EL (cell line): ENCODE measurements at regions not wholly inside any gene's neighbourhood (a gene's known extent, or its start where the extent isn't known, plus 50 kb on each side); places are given as distances from the start of the nearest gene placed in this dataset.

ENCODE experiments used
- DNase-seq: peaks from one replicate; pipeline ENCODE4 v3.0.0-alpha.2; 2016

DNA sequence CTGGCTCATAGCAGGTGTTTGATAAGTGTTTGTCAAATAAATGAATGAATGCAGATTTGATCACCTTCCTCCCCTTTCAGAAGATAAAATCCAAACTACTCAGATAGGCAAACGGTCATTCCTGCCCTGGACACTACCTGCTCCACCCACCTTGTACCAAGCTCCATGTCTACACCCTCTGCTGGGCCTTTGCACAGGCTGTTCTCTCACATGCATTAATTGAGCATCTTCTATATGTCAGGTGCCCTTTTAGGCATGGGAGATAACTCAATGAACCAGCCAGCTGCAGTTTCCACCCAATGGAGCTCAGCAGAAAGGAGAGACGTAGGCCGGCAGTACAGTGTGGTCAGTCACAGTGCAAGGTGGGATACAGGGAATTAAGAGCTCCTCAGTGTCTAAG lies 102.3 kb upstream of the CPEB4 start:
- no peak for DNase-seq

DNA sequence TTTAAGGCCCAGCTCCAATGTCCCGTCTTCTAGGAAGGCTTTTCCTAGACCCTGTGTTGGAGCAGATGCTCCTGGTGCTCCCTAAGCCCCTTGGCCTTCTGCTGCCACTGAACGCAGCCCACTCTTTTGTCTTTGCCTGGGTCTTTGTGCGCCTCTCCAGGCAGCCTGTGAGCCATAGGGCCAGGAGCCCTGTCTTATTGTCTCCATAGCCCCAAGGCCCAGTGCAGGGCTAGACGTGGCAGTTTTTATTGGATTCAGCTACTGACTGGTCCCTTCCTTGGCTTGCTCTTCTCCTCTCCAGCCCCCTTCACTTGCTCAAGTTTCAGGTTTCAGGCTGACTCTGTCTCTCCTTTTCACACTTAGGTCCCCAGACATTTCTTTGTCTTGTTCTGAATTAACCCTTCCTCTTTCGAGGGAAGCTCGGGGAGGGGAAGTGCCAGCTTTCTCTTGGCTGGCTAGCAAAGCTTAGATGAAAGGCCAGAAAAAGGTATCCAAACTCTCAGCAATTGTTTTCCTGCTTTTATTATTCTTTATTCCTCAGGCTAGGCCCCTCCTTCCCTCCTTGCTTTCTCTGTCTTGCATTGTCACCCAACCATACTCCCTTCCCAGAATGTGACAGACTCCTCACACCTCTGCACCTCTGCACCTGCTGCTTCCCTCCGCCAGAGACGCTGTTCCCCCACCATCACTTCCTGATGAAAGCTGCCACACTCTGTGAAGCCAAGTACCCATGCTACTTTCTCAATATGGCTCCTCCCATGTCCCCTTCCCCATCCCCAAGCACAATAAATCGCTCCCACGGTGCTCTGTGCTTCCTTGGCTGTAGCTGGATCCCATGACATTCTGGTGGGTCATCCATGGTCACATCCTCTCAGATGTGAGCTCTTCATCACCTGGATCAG lies 101.6 kb upstream of the CPEB4 start:
- no peak for DNase-seq

DNA sequence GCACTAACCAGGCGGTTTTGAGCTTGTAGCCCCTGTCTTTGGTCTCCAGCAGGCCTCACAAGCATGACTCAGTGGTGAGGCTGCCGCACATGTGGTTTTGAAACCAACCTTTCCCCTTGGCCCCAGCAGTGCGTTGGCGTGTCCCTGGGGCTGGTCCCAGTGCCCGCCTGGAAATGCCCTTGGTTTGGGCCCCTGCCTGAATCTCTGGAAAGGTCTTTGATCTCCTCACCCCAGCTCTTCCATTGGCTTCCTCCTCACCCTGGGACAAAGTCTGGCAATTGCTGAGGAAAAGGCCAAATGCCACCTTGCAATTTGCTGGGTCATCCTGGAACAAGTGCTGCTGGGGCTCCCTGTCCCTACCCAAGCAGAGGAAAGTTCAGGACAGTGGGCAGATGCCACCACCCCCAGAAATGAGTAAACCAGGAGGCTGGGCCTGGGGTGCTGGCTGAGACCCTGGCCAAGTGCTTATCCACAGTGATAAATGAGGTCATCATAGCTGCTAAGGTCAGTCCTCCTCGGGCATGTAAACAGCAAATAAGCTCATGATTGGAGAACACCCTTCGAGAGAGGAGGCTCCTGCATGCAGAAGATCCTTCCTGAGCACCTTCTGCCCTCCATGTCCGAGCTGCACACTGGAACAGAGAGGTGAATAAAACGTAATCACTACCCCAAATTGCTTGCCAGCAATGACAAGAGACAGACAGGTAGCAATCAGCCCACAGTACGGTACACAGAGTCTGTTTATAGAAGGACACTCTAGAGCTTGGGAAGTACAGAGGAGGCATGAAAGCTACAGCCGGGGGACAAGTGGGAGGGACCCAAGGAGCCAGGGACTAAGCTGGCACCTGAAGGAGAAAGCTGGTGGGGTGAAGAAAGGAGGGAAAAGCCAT lies 98.9 kb upstream of the CPEB4 start:
- peak; percentile 91 for DNase-seq

DNA sequence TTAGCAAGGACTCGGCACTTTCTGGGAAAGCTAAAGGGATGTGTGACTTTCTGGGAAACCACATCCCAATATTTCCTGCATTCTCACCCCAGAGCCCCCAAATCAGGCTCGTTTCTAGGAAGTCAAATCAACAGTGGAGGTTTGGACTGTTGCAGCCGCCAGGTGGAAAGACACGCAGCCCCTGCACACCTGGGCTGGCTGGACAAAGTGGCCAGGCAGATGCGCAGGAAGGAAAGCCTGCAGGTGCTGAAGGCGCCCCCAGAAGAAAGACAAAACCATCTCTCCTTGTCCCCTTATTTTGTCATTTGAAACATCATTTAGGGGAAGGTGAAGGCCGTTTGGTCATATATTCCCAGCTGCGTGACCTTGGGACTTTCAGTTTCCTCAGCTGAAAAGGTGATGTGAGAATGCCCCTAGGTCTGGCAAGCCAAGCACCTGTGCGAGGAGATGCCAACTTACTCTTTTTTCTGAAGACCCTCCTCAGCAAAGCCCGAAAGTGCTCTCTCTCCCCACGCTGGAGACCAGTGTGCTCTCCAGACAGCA lies 97.9 kb upstream of the CPEB4 start:
- no peak for DNase-seq

DNA sequence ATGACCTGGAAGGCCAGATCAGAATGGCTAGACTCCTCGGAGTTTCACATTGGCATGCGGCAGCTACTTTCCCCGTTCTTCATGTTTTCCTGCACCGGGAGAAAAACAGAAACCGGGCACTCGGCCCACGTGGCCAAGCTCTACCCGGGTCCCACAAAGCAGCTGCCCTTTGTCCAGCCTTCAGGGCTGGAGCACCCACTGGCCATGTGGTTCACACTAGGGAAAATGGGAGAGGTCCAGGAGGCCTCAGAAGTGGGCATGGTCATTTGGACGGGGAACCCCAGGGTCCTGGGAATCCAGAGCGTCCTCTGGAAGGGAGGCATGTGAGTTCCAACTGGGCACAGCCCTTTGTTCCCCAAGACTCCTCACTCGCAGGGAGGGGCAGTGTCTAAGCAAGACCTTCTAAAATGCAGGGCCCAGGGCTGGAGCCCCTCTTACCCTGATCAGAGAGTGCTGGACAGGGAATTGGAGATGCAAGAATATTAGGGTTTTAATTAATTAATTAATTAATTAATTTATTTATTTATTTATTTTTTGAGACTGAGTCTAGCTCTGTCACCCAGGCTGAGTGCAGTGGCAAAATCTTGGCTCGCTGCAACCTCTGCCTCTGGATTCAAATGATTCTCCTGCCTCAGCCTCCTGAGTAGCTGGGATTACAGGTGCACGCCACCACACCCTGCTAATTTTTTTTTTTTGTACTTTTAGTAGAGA lies 97.2 kb upstream of the CPEB4 start:
- no peak for DNase-seq

DNA sequence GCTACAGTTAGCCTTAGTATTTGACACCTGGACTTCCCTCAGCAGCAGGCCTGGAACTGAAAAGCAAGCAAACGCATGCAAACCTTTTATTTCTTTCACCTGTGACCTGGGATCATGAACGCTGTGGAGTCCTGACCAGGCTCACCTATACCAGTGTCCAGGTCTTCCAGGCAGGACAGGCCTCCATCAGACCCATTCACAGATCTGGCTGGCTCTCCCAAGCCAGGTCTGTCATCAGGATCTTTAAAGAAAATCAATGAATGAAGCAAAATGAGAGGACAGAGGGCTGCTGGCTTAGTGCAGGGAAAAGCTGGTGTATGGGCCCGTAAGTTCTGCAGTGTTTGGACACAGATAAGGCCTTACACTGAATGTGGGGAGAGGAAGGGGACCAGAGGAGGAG lies 96.3 kb upstream of the CPEB4 start:
- DNase-seq = no peak

DNA sequence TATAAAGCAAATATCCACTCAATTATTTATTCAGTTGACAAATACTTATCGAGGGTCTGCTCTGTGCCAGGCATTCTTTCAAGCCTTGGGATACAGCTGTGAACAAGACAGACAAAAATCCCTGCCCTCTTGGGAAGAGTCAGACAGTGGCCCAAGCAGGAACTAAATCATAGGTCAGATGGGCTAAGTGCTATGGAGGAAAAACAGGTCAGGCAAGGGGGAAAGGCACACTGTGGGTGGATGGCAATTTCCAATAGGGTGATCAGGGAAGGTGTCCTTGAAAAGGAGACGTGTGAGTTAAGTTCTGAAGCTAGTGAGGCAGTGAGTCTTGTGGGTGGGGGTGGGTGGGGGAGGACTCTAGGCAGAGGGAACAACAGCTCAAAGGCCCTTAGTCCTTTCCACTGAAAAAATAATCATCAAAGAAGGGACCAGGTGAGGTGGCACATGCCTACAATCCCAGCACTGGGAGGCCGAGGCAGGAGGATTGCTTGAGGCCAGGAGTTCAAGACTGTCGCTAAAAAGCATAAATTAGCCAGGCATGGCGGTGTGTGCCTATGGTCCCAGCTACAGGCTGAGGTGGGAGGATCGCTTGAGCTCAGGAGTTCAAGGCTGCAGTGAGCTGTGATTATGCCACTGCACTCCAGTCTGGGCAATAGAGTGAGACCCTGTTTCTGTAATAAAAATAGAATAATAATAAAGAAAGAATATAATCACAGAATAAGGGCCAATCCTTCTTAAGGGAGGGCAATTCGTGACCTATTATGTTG lies 95.2 kb upstream of the CPEB4 start:
- no peak for DNase-seq

DNA sequence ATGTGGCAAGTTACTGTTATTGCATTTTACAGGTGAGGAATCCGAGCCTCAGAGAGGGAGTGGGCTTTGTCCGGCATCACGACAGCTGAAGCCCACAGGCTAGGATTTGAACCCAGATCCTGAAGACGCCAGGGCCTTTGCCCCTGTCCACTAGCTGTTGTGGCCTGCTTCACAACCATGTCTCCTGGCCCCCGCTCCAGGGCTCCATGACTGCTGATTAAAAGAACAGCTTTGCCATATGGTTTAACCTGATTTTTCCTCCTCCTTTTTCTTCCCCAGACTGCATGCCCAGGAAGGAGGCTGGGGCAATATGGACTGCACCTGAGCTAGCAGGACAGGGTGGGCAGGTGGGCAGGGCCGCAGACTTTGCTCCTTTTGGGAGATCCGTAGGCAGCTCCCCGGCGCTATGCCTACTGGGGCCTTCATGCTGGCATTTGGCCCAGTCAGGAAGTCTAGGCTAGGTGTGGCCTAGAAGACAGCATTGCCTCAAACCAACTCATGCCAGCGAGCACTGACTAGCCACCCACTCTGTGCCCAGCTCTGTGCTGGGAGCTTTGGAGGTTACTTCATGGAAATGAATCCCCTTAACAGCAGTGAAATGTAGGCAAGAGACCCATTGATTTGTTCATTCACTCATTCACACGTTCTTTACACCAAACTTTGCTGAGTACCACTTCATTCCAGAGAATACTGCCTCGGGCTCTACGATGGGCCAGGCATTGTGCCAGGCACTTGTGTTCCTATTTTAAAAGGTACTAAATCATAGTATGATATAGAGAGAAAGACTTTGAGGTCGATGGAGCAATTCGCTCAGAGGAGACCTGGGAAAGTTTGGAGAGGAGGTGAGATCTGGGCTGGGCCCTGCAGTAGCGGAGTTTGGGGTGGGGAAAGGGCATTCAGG lies 94.3 kb upstream of the CPEB4 start:
- DNase-seq = peak; percentile 18

DNA sequence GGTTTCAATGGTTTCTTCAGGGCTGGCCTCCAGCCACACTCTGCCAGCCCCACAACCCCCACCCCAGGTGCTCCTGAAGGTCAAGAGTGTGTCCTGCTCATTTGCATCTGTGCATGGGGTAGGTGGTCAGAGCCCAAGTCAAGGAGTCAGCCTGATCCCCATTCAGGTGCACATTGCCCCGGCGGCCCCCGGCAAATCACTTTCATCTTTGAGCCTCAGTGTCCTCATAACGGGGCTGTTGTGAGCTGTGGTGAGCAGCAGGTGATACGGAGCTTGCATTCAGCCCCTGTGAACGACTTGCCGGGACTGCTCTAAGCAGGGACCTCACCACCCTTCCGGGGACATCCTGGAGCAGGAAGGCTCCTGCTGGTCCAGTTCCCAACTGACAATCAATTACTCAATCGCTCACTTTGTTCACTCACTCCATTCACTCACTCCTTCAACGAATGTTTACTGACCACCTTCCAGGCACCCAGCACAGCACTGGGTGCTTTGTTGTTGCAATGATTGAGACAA lies 93.2 kb upstream of the CPEB4 start:
- no peak for DNase-seq

DNA sequence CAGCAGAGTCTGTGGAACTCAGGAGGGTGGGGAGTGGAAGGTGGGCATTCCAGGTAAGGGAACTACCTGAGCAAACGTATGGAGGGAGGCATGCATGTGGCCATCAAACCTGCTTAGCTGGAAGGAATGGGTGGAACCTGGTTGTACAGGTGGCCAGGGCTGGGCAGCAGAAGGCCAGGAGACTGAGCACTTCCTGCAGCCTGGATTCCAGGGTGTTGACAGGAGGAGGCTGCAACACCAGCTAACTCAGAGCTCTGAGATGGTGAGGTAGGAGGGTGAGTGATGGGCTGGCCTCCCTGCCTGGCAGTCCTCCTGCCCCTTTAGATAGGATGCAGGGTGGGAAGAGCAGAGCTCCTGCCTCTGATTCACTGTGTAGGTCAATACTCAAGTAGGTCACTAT lies 92.5 kb upstream of the CPEB4 start:
- DNase-seq = no peak

DNA sequence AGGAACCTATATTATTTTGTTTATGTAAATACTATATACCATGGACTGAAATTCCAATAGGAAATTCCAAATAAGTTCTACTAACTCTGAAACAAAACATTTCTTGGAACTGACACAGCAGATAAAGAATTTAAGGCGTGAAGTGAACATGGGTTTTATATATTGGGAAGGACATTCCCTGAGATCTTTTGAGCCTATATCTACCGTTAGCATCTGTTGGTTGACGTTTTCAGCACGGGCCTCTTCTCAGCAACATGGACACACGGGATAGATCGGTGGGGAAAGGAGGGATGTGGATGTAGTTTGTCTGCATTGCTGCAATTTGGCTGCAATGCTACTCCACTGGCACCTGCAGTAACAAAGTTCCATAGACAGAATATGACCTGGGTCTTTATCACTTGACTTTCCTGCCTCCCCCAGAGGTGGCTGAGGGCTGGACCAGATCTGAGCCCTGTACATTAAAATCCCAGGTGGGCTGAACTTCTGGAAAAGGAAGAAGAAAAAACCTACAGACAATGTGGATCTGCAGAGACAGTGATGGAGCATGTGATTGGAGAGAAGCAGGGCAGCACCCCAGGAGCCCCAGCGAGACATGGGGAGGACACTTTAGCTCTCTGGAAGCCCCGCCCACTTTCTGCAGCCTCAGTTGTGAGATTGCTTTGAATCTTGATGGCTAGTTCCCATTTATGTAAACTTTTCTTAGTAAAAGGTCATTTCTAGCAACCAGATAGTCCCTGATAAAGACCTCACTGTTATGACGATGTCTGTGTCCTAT lies 91.2 kb upstream of the CPEB4 start:
- DNase-seq = no peak

DNA sequence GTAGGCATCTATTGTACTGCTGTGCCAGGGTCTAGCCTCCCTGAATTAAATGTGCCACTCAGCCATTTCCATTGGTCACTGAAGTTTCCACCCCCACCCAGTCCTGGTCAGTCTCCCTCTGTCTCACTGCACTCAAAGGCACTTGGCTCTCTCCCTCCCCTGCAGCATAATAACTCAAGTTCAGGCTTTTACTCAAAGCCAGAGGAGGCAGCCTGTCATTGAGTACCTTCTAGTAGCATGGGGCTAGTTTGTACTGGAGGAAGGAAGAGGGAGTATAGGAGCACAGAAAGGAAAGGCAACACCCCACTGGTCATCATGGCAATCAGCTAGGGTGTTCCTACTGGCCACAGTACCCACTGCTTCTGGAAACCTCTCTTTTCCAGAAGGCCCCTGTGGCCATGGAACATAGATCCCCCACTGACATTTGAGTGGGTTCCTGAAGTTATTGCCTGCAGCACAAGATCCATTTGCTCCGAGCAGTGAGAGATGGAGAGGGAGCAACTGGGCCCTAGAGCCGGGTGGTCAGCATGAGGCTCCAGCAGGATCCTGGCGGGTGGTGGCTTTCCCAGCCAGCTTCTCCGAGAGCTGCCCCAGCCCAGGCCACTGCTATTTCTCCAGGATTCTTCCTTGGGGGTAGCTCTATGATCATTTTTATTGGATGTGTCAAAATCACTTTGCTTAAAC lies 89.9 kb upstream of the CPEB4 start:
- DNase-seq = no peak

DNA sequence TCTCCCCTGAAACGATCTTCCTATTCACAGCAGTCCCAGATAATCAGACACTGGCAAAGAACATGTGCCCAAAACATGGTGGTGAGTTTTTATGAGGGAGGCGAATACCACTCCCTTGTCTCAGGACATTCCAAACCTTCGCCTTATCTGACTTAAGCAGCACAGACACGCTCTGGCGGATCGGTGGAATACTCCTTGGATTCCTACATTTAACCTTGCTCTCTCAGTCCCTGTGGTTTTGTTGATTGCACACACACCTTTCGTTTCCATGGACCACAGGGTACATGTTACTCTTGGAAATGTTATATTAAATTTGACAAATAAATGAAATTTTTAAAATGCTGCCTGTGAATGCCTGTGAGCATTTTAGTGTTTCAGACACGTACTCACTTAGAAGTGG lies 87.8 kb upstream of the CPEB4 start:
- no peak for DNase-seq

DNA sequence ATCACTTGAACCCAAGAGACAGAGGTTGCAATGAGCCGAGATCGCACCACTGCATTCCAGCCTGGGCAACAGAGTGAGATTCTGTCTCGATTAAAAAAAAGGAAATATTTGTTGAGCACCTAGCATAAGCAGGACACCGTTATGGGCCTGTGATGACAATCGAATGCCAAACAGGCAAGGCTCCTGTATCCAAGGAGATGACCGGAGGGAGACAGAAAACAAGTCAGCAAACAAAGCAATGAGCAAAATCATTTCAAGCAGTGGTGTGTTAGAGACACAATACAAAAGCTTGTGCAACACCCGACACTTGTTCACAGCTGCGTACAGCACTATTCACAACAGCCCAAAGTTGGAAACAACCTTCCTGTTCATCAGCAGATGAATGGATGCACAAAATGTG lies 87.1 kb upstream of the CPEB4 start:
- no peak for DNase-seq

DNA sequence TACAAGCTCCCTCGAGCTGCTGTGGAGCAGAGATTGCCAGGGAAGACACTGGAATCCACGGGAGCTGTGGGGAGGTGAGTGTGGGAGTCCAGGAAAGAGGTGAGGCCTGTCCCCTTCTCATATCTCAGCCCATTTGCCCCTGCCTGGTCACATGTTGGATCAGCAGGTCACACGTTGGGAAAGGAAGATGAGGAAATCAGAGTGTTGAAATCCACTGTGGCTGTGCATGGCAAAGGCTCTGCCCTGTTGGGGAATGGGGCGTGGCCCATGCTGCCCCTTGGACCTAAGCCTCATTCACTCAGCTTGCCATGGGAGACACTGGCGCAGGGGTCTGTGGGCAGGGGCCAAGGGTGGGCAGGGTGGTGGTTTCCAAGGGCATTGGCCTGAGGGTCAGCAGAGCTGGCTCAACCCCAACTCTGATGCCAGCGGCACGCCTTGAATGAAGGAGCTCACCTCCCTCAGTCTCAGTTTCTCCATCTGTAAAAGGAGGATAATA lies 85.4 kb upstream of the CPEB4 start:
- DNase-seq = peak; percentile 30

DNA sequence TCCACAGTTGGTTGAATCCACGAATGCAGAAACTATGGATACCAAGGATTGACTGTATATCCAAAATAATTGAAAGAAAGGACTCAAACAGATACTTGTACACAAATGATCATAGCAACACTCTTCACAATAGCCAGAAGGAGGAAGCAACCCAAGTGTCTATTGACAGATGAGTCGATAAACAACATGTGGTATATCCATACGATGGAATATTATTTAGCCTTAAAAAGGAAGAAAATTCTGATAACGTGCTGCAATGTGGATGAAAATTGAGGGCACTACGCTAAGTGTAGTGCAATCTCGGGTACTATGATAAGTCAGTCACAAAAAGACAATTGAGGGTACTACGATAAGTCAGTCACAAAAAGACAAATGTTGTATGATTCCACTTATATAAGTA lies 83.6 kb upstream of the CPEB4 start:
- no peak for DNase-seq

DNA sequence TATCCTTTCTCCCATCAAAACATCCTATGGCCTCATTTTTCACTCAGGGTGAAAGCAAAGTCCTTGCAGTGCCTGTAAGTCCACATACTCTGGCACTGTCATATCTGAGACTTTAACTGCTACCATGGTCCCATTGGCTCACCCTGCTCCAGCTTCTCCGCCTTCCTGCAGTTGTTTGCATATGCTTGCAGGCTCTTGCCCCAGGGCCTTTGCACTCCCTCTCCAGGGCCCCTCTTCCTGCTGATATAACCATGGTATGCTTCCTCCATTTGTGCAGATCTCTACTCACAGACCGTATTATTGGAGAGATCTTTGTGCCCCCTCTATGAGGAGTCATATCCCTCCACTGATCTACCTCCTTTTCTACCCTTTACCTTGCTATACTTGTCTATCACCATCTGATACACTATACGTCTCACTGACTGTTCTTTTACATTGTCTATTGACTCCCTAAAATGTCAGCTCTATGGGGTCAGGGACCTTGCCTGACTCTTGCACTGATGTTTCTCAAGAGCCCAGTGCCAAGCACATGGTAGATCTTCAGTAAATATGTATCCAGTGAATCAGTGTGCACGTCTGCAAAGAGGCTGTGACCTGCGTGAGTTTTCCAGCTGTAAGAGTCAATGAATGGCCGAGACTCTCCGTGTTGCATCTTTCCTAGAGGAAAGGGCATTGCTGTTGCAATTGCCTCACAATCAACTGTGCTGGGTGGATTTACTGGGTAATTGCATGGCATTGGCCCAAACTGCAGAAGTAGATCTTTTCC lies 81.7 kb upstream of the CPEB4 start:
- DNase-seq = no peak

DNA sequence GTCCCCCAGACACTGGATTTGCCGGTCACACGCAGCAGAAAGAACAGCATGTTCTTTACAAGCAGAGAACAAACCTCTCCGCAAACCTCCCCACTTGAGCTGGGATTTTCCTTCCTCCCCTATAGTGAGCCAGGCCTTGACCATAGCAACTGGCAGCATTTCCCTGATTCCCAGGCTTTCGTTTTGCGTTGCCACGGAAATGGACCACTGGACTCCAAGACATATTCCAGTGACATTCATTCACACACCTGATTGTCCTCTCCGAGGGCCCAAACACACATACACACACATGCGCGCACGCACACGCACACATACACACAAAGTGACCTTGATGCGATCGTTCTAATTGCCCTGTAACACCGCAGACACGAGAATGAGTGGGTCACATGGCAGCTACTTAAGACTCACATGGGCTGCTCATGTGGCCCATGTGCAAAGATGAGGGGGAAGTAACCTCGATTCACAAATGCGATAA lies 80.9 kb upstream of the CPEB4 start:
- no peak for DNase-seq
